HFFc6 (cell line): ENCODE measurements at regions not wholly inside any gene's neighbourhood (a gene's known extent, or its start where the extent isn't known, plus 50 kb on each side); places are given as distances from the start of the nearest gene placed in this dataset.
"Not testable (repeated sequence)": the region's sequence is repeated elsewhere in the genome, so short reads cannot be mapped to it uniquely, and the experiment has no call there.

ENCODE experiments used
- DNase-seq: peaks from one replicate; pipeline ENCODE4 v3.0.0-alpha.2; 2018
- H3K27ac Mint-ChIP-seq: 2 replicates; pipeline ENCODE4 v1.8.0; 2020; ENCODE audit warnings: mild to moderate bottlenecking, mixed read lengths
- H3K27me3 Mint-ChIP-seq: 2 replicates; pipeline ENCODE4 v1.8.0; 2021; ENCODE audit warnings: mild to moderate bottlenecking, moderate library complexity, mixed read lengths; ENCODE audit not compliant: insufficient read depth
- H3K36me3 Mint-ChIP-seq: 2 replicates; pipeline ENCODE4 v1.8.0; 2021; ENCODE audit warnings: low read depth, mixed read lengths
- H3K4me1 Mint-ChIP-seq: 2 replicates; pipeline ENCODE4 v1.8.0; 2020; ENCODE audit warnings: low read depth, mixed read lengths
- H3K4me3 Mint-ChIP-seq: 2 replicates; pipeline ENCODE4 v1.8.0; 2020; ENCODE audit warnings: mild to moderate bottlenecking, moderate library complexity, mixed read lengths
- H3K9me3 Mint-ChIP-seq: 2 replicates; pipeline ENCODE4 v1.8.0; 2020; ENCODE audit warnings: mild to moderate bottlenecking, mixed read lengths
- TF ChIP-seq, protein P1 (sequence below): fragments of 200-600 bp; sonication (generic); IDR thresholded peaks from 2 replicates; pipeline ENCODE4 v1.5.0; 2021; ENCODE audit warnings: antibody characterized with exemption, mild to moderate bottlenecking

DNA sequence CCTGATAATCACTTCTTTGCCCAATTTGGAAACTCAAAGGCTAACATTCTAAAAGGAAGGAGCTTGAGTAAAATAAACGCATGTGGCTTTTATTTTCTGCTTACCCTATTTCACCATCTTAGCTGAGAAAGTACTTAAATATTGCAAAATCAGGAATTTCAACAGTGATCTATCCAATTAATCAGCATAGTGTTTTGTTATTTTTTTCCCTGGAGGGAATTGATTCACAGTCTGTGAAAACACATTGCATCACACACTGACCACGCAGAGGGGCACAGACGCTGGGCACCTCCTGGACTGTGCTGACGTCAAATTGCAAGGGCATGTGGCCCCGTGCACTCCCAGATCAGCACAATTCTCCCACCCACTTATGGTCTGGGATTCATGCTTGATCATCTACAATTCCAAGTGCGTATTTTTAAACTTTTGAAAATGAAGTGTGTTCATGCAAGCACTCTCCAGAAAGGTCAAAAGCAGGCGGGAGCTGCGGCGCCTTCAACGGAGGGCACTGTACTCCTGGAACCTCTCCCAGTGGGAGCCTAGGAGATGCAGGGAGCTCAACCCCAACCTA is 320.6 kb upstream of the PPARGC1A start:
- no peak overlapping the region for H3K4me3 Mint-ChIP-seq
- no peaks in the 10 kb centered on the region for H3K4me1 Mint-ChIP-seq
- H3K27ac Mint-ChIP-seq: no peak overlapping the region
- TF ChIP-seq, protein P1, sequence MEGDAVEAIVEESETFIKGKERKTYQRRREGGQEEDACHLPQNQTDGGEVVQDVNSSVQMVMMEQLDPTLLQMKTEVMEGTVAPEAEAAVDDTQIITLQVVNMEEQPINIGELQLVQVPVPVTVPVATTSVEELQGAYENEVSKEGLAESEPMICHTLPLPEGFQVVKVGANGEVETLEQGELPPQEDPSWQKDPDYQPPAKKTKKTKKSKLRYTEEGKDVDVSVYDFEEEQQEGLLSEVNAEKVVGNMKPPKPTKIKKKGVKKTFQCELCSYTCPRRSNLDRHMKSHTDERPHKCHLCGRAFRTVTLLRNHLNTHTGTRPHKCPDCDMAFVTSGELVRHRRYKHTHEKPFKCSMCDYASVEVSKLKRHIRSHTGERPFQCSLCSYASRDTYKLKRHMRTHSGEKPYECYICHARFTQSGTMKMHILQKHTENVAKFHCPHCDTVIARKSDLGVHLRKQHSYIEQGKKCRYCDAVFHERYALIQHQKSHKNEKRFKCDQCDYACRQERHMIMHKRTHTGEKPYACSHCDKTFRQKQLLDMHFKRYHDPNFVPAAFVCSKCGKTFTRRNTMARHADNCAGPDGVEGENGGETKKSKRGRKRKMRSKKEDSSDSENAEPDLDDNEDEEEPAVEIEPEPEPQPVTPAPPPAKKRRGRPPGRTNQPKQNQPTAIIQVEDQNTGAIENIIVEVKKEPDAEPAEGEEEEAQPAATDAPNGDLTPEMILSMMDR: no peak
- H3K9me3 Mint-ChIP-seq: peaks cover 10% of the 10 kb centered on the region
- H3K27me3 Mint-ChIP-seq: no peaks in the 10 kb centered on the region; the same call in 1 of the 2 replicates
- no peaks in the 10 kb centered on the region for H3K36me3 Mint-ChIP-seq
- peak; percentile 0 for DNase-seq

DNA sequence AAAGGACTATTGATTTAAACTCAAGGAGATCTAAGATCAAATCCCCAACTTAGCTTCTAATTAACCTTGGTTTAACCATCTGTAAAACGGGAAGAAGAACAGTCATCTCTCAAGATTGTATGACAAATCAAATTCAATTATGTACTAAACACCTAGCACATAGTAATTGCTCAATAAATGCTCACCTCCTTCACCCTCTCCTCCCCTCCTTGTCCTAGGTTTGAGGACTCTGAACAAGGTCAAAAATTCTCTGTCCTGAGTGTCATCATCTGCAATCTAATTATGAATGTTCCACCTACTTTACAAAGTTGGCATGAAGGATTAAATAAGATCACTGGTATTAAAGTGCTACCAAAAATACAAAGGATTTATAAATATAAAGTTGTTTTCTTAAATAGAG is 320.1 kb upstream of the PPARGC1A start:
- peaks cover under 1% of the 10 kb centered on the region for H3K27me3 Mint-ChIP-seq
- H3K4me3 Mint-ChIP-seq: no peak overlapping the region
- no peak overlapping the region for H3K27ac Mint-ChIP-seq
- H3K4me1 Mint-ChIP-seq: no peaks in the 10 kb centered on the region
- TF ChIP-seq, protein P1: no peak
- no peak for DNase-seq
- no peaks in the 10 kb centered on the region for H3K36me3 Mint-ChIP-seq
- H3K9me3 Mint-ChIP-seq: peaks cover 10% of the 10 kb centered on the region

DNA sequence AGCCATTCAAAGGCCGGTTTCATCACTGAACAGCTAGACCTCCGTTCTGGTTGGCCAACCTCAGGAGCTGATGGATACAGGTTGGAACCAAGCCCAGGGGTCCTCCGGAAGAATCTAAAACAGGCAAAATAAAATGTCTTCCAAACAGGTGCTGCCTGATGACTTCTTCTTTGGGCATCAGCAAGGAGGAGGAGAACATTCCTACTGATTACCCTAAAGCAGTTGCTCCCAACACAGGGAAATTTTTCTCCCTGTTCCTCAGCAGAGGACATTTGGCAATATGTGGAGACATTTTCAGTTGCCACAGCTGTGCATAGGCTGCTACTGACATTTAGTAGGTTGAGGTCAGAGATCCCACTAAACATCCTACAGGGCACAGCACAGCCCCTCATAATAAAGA is 319.3 kb upstream of the PPARGC1A start:
- Mint-ChIP-seq H3K4me1 (no peaks in the 10 kb centered on the region), H3K36me3 (no peaks in the 10 kb centered on the region), H3K9me3 (peaks cover 10% of the 10 kb centered on the region), H3K4me3 (no peak overlapping the region), H3K27me3 (peaks cover 2% of the 10 kb centered on the region), H3K27ac (no peak overlapping the region)
- TF ChIP-seq, protein P1: no peak
- no peak for DNase-seq

DNA sequence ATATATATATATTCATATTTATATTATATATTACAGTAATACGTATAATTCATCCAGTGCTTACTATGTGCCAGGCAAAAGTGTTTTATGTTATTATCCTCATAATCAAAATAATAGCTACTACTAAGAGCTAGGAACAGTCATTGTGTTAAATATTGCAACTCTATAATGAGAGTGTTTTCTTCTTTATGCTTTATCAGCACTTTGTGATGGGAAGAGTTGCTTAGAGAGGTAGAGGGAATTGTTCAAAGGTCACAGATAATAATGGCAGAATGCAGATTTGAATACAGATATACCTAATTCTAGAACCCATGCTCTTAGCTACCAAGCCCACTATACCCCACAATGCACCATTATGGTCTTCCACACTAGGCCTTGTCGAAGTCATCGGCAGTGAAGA is 318.8 kb upstream of the PPARGC1A start:
- Mint-ChIP-seq H3K9me3 (peaks cover 9% of the 10 kb centered on the region), H3K27ac (no peak overlapping the region), H3K27me3 (peaks cover 2% of the 10 kb centered on the region), H3K4me3 (no peak overlapping the region), H3K36me3 (no peaks in the 10 kb centered on the region), H3K4me1 (no peaks in the 10 kb centered on the region)
- no peak for DNase-seq
- TF ChIP-seq, protein P1: no peak

DNA sequence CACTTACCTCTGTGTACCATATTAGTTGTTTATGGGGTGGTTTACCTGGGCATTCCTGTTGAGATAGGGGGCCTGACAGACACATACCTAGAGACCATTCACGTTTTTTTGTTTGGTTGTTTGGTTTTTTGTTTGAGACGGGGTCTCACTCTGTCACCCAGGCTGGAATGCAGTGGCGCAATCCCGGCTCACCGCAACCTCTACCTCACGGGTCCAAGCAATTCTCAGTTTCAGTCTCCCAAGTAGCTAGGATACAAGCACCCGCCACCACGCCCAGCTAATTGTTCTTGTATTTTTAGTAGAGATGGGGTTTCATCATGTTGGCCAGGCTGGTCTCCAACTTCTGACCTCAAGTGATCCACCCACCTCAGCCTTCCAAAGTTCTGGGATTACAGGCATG is 314.9 kb upstream of the PPARGC1A start:
- peaks cover 13% of the 10 kb centered on the region for H3K9me3 Mint-ChIP-seq
- not testable (repeated sequence) for H3K27me3 Mint-ChIP-seq, H3K4me1 Mint-ChIP-seq, DNase-seq, H3K27ac Mint-ChIP-seq, H3K36me3 Mint-ChIP-seq, H3K4me3 Mint-ChIP-seq

DNA sequence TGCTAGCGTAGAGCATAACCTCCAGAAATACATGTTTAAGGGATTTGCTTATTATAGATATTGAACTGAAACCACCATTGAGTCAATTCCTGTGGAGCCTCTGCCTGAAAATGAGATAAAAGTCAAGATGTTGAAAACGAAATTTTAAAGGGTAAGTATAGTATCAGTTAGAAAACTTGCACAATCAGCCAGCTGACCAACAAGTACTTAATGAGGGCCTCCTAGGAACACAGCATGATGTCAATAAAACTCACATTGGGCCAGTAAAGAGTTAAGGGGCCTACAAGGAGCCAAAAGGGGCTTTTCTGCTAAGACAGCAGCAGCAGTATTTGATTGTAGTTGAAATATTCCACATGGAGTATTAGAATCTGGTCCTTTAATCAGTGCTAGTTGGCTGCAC is 314.1 kb upstream of the PPARGC1A start:
- H3K27ac Mint-ChIP-seq: no peak overlapping the region
- TF ChIP-seq, protein P1: no peak
- H3K4me1 Mint-ChIP-seq: no peaks in the 10 kb centered on the region
- H3K4me3 Mint-ChIP-seq: no peak overlapping the region
- peaks cover 2% of the 10 kb centered on the region; the same call in 1 of the 2 replicates for H3K27me3 Mint-ChIP-seq
- no peaks in the 10 kb centered on the region for H3K36me3 Mint-ChIP-seq
- H3K9me3 Mint-ChIP-seq: peaks cover 13% of the 10 kb centered on the region
- no peak for DNase-seq
